Upper lobe of left lung (tissue), 4 donors: ENCODE measurements at regions not wholly inside any gene's neighbourhood (a gene's known extent, or its start where the extent isn't known, plus 50 kb on each side); places are given as distances from the start of the nearest gene placed in this dataset.

Experiments used
- CTCF ChIP-seq, 6 experiments: fragments of 450-650 bp in 4 of 6; fragments of 200-600 bp in 2 of 6; sonication (generic) in 2 of 6; IDR thresholded peaks; one replicate each; pipeline ENCODE4 v1.5.1; 2016 to 2019; ENCODE audit warnings: antibody characterized with exemption in 6 of 6
- POLR2AphosphoS5 ChIP-seq, 2 donors: sonication (generic); formaldehyde crosslinking; IDR thresholded peaks; one replicate each; pipeline ENCODE4 v1.5.1; 2017; ENCODE audit warnings: antibody characterized with exemption in 2 of 2

GRCh38 chrX:127558811-127559210 is 493.4 kb downstream of the ACTRT1 start:
- TF ChIP-seq CTCF (IDR thresholded peaks at IDR 0.05) = no peak
- no peak for TF ChIP-seq POLR2AphosphoS5 (IDR thresholded peaks at IDR 0.05)
